ENCODE measurements at regions not wholly inside any gene's neighbourhood (a gene's known extent, or its start where the extent isn't known, plus 50 kb on each side); places are given as distances from the start of the nearest gene placed in this dataset.

GRCh38 chr9:106451223-106451622 lies 411.7 kb upstream of the ZNF462 start:
- no peak for TF ChIP-seq CTCF (IDR thresholded peaks at IDR 0.05; ENCODE audit: low read length)
- TF ChIP-seq EZH2phosphoT487 (IDR thresholded peaks at IDR 0.05; ENCODE audit: low read length), result no peak
- no peak for TF ChIP-seq EZH2 (optimal IDR thresholded peaks at IDR 0.05; ENCODE audit: low read depth, low read length)

All from MM.1S (cell line).